Right renal pelvis (tissue), 4 donors: ENCODE measurements at regions not wholly inside any gene's neighbourhood (a gene's known extent, or its start where the extent isn't known, plus 50 kb on each side); places are given as distances from the start of the nearest gene placed in this dataset.
"Not testable (repeated sequence)": the region's sequence is repeated elsewhere in the genome, so short reads cannot be mapped to it uniquely, and the experiment has no call there.

Experiments
- DNase-seq, 4 donors: peaks; one replicate each; pipeline ENCODE4 v3.0.0-alpha.2; 2013; ENCODE audit warnings: low read depth in 4 of 4, low spot score in 3 of 4, missing footprints in 1 of 4

- no peak for DNase-seq
Measured at GRCh38 chr5:135279328-135279727, 119.7 kb downstream of the MACROH2A1 start.

DNA sequence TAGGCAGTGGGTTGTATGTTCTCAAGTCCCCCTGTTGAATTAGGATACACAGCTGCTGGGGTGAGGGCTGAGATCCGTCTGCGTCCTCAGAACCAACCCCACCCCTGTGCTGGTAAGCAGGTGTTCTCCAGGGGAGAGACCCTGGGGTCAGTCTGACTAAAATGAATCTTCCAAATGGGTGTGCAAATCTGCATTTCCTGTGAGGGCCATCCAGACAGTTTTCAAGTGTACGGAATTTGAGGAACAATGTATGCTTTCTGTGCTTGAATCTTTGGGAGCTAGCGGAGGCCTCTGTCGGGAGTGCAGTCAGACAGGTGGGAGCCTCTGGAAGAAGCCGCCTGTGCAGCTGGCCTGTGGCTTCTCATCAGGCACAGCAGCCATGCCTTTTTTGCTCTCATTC is 122.9 kb downstream of the MACROH2A1 start:
- no peak for DNase-seq

DNA sequence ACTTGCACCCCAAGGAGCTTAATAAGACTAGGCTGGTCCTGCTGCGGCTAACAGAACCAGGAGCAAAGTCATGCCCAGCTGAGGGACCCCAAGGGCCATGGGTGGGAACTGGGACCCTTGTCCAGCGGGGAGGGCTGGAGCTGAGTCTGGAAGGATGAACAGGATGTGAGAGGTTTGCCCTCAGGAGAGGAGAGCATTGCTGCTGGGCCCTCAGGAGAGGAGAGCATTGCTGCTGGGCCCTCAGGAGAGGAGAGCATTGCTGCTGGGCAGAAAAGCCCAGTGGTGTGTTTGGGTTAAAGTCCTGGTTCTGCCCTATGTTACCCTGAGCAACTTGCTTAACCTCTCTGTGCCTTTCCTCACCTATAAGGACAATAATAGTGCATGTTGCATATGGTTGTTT is 125.8 kb downstream of the MACROH2A1 start:
- DNase-seq: no peak

GRCh38 chr5:135272311-135272805 is 126.7 kb downstream of the MACROH2A1 start:
- DNase-seq: no peak

- DNase-seq: peak; percentile 13 to 38 (median 26)
Measured at GRCh38 chr5:135271533-135272310, 127.3 kb downstream of the MACROH2A1 start.

GRCh38 chr5:135269931-135270421 is 129.1 kb downstream of the MACROH2A1 start:
- no peak for DNase-seq

GRCh38 chr5:135269199-135269598 is 129.8 kb downstream of the MACROH2A1 start:
- no peak for DNase-seq

DNA sequence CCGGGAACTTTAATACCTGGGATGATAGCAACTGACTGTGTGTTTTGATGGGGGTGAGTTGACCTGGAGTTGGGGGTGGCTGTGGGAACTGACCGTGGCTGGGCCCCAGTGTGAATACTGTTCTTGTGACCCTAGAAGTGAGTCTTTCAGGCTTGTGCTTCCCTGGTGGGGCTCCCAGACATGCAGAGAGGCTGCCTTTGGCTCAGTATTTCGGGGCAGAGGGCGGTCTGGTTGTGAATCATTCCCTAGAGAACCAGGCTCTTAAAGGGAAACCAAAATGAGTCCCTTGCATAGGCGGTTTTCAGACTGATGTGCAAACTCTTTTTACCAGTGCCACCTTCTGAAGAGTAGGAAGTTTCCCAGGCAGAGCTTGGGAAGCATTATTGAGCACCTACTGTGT is 132.1 kb downstream of the MACROH2A1 start:
- no peak for DNase-seq

- DNase-seq: no peak
Measured at GRCh38 chr5:135266303-135266635, 132.8 kb downstream of the MACROH2A1 start.

DNA sequence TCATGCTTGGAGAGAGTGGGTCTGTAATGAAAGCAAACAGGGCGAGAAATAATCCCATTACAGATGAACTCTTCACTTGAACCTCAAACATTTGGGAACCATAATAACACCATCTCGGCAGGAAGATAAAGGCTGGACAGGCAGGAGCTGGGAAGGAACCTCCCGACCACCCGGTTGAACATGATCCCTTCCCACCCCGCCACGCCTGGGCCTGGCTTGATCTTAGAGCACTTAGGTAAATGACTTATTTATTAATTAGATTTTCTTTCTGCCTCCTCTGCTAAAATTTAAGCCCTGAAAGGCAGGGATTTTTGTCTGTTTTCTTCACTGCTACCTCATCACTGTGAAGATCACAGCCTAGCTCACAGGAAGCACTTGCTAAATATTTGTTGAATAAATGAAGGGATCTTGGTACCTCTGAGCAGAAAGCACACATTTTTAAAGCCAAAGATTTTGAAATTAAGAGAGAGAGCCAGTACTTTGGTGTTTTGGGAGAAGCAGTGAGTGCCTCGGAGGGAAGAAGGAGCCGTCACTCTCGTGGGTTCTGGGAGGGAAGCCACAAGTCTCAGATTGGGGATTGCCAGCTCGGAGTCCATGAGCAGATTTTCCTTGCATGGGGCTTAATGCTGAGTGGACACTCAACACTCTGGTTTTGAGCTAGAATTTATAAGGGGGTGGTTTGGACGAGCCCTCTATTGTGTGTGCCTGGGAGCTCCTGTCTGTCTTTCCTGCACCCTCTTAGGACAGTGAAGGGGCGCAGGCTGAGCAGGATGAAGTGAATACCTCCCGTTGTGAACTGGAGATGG is 133.3 kb downstream of the MACROH2A1 start:
- DNase-seq: no peak

GRCh38 chr5:135264451-135265440 is 134.3 kb downstream of the MACROH2A1 start:
- no peak for DNase-seq

GRCh38 chr5:135263022-135263668 is 135.9 kb downstream of the MACROH2A1 start:
- no peak for DNase-seq

- DNase-seq: no peak
Measured at GRCh38 chr5:135262364-135262763, 136.7 kb downstream of the MACROH2A1 start.

- not testable (repeated sequence) for DNase-seq
Measured at GRCh38 chr5:135260108-135260507, 138.9 kb downstream of the MACROH2A1 start.

GRCh38 chr5:135255461-135256178 is 143.4 kb downstream of the MACROH2A1 start:
- no peak for DNase-seq

- no peak for DNase-seq
Measured at GRCh38 chr5:135254183-135254582, 144.8 kb downstream of the MACROH2A1 start.

- DNase-seq: no peak
Measured at GRCh38 chr5:135253601-135254178, 145.3 kb downstream of the MACROH2A1 start.

DNA sequence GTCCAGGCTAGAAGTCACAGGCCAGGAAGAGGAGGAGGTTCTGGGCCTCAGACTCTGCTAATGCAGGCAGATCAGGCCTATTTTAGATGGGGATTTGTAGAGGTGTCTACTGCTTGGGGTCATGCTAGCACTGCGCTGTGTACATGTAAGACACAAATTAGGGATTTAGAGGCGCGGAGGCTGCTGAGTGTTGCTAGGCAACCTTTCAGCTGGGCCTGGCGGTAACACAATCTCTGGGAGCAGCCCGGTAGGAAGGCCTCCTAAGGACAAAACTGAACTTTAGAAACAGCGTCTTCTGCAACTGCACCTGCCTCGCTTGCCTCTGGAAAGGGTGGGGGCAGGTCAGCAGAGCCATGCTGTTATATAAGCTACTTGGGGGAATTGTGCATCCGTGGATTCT is 147.9 kb downstream of the MACROH2A1 start:
- no peak for DNase-seq

DNA sequence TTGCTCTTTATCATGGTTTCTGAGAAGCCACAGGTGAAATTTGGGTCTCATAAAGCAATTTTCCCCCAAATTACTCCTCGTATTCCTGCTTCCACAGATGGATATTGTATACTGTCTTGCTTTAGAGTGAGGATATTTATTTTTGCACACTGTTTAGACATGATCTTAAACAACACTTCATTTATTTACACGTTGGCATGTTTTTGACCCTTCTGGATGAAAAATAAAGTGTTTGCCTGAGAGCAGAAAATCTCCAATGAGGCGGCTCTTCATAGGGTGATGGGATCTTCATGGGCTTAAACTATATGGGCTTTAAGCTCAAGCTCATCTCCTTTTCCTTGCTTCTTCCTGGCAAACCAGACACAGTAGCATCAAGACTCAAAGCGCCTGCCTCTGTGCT is 148.4 kb downstream of the MACROH2A1 start:
- DNase-seq: no peak
